OCI-LY1 (cell line): ENCODE measurements at regions not wholly inside any gene's neighbourhood (a gene's known extent, or its start where the extent isn't known, plus 50 kb on each side); places are given as distances from the start of the nearest gene placed in this dataset.

Experiments used
- EZH2 ChIP-seq: fragments of 200-600 bp; sonication (generic), shearing (Covaris generic); IDR thresholded peaks from 2 replicates; pipeline ENCODE4 v1.8.0; 2017; ENCODE audit warnings: borderline replicate concordance, mixed run types, mild to moderate bottlenecking, antibody characterized with exemption, low read length, moderate library complexity, mixed read lengths
- TF ChIP-seq, protein P1 (sequence below): fragments of 200-600 bp; sonication (generic), shearing (Covaris generic); IDR thresholded peaks from 2 replicates; pipeline ENCODE4 v1.5.1; 2017; ENCODE audit warnings: mild to moderate bottlenecking, antibody characterized with exemption, low read length, moderate library complexity, mixed read lengths

DNA sequence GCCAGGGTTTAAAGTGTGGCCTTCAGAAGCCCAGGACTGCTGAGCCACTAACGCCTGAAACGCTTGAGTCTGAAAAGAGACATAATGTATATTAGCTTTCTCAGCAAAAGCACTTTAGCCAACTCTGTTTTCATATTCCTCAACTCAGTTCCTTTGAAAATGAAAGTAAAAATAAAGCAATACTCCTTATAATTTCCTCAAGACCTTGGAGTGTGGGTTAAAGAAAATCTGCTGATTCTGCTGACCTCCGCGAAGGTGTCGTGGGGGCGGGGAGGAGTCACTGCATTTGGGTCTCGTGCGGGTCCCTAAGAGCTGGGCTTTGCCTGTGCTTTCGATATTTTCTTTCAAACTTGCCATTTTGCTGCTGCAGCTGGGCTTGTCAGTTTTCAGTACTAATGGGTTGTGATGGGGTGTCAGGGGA is 142.2 kb upstream of the ARID1B start:
- TF ChIP-seq, protein P1, sequence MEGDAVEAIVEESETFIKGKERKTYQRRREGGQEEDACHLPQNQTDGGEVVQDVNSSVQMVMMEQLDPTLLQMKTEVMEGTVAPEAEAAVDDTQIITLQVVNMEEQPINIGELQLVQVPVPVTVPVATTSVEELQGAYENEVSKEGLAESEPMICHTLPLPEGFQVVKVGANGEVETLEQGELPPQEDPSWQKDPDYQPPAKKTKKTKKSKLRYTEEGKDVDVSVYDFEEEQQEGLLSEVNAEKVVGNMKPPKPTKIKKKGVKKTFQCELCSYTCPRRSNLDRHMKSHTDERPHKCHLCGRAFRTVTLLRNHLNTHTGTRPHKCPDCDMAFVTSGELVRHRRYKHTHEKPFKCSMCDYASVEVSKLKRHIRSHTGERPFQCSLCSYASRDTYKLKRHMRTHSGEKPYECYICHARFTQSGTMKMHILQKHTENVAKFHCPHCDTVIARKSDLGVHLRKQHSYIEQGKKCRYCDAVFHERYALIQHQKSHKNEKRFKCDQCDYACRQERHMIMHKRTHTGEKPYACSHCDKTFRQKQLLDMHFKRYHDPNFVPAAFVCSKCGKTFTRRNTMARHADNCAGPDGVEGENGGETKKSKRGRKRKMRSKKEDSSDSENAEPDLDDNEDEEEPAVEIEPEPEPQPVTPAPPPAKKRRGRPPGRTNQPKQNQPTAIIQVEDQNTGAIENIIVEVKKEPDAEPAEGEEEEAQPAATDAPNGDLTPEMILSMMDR, result no peak
- TF ChIP-seq EZH2, result no peak
